KMS-11 (cell line): ENCODE measurements at regions not wholly inside any gene's neighbourhood (a gene's known extent, or its start where the extent isn't known, plus 50 kb on each side); places are given as distances from the start of the nearest gene placed in this dataset.

Source experiments
- H2AFZ ChIP-seq: fragments of 200-600 bp; sonication (generic); 2 replicates; pipeline ENCODE4 v1.6.1; 2016; ENCODE audit warnings: antibody characterized with exemption, mixed run types, low read depth
- H3K27ac ChIP-seq: fragments of 200-600 bp; sonication (generic); 2 replicates; pipeline ENCODE4 v1.6.1; 2016; ENCODE audit warnings: mild to moderate bottlenecking, mixed run types
- H3K27me3 ChIP-seq: fragments of 200-600 bp; sonication (generic); 2 replicates; pipeline ENCODE4 v1.6.1; 2017; ENCODE audit warnings: mild to moderate bottlenecking, low read depth, mixed run types, moderate library complexity; ENCODE audit not compliant: insufficient read depth
- H3K36me3 ChIP-seq: fragments of 200-600 bp; sonication (generic); 2 replicates; pipeline ENCODE4 v1.6.1; 2017; ENCODE audit warnings: mild to moderate bottlenecking, mixed run types; ENCODE audit not compliant: insufficient read depth
- H3K4me1 ChIP-seq: fragments of 200-600 bp; sonication (generic); 2 replicates; pipeline ENCODE4 v1.6.1; 2016; ENCODE audit warnings: mild to moderate bottlenecking, low read depth, mixed run types; ENCODE audit not compliant: poor library complexity, severe bottlenecking
- H3K4me2 ChIP-seq: fragments of 200-600 bp; sonication (generic); 2 replicates; pipeline ENCODE4 v1.7.0; 2016; ENCODE audit warnings: mild to moderate bottlenecking, mixed run types
- H3K4me3 ChIP-seq: fragments of 200-600 bp; sonication (generic); IDR thresholded peaks from 2 replicates; pipeline ENCODE4 v1.6.1; 2017; ENCODE audit warnings: low read depth, low read length, mixed read lengths; ENCODE audit not compliant: insufficient read depth
- H3K79me2 ChIP-seq: fragments of 200-600 bp; sonication (generic); 2 replicates; pipeline ENCODE4 v1.6.1; 2016; ENCODE audit warnings: low read depth, mixed run types; ENCODE audit not compliant: insufficient read depth
- H3K9ac ChIP-seq: fragments of 200-600 bp; sonication (generic); 2 replicates; pipeline ENCODE4 v1.6.1; 2016; ENCODE audit warnings: mild to moderate bottlenecking, mixed run types
- H4K20me1 ChIP-seq: fragments of 200-600 bp; sonication (generic); 2 replicates; pipeline ENCODE4 v1.6.1; 2016; ENCODE audit warnings: mild to moderate bottlenecking, mixed run types; ENCODE audit not compliant: insufficient read depth
- TF ChIP-seq, protein P1 (sequence below): fragments of 200-600 bp; sonication (generic); conservative IDR thresholded peaks from 2 replicates; pipeline ENCODE4 v1.6.1; 2017; ENCODE audit warnings: low read depth, mild to moderate bottlenecking, antibody characterized with exemption, low read length, moderate library complexity, mixed read lengths

GRCh38 chr13:111650626-111651025, 330.2 kb downstream of the TEX29 start:
- Histone ChIP-seq H3K27ac (no peak overlapping the region), H3K79me2 (no peaks in the 10 kb centered on the region), H3K4me2 (no peak overlapping the region), H4K20me1 (no peaks in the 10 kb centered on the region), H3K9ac (no peak overlapping the region), H3K4me3 (no peak overlapping the region), H3K4me1 (no peaks in the 10 kb centered on the region), H3K36me3 (no peaks in the 10 kb centered on the region), H3K27me3 (no peaks in the 10 kb centered on the region; the same call in 1 of the 2 replicates), H2AFZ (no peak overlapping the region)
- TF ChIP-seq, protein P1, sequence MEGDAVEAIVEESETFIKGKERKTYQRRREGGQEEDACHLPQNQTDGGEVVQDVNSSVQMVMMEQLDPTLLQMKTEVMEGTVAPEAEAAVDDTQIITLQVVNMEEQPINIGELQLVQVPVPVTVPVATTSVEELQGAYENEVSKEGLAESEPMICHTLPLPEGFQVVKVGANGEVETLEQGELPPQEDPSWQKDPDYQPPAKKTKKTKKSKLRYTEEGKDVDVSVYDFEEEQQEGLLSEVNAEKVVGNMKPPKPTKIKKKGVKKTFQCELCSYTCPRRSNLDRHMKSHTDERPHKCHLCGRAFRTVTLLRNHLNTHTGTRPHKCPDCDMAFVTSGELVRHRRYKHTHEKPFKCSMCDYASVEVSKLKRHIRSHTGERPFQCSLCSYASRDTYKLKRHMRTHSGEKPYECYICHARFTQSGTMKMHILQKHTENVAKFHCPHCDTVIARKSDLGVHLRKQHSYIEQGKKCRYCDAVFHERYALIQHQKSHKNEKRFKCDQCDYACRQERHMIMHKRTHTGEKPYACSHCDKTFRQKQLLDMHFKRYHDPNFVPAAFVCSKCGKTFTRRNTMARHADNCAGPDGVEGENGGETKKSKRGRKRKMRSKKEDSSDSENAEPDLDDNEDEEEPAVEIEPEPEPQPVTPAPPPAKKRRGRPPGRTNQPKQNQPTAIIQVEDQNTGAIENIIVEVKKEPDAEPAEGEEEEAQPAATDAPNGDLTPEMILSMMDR: no peak

GRCh38 chr13:111652676-111653075, 332.2 kb downstream of the TEX29 start:
- H3K79me2 ChIP-seq: no peaks in the 10 kb centered on the region
- H3K9ac ChIP-seq: no peak overlapping the region
- TF ChIP-seq, protein P1: no peak
- no peak overlapping the region for H3K4me3 ChIP-seq
- no peak overlapping the region for H2AFZ ChIP-seq
- H4K20me1 ChIP-seq: no peaks in the 10 kb centered on the region
- no peak overlapping the region for H3K4me2 ChIP-seq
- H3K27me3 ChIP-seq: no peaks in the 10 kb centered on the region; the same call in 1 of the 2 replicates
- no peaks in the 10 kb centered on the region for H3K36me3 ChIP-seq
- H3K27ac ChIP-seq: no peak overlapping the region
- no peaks in the 10 kb centered on the region for H3K4me1 ChIP-seq

DNA sequence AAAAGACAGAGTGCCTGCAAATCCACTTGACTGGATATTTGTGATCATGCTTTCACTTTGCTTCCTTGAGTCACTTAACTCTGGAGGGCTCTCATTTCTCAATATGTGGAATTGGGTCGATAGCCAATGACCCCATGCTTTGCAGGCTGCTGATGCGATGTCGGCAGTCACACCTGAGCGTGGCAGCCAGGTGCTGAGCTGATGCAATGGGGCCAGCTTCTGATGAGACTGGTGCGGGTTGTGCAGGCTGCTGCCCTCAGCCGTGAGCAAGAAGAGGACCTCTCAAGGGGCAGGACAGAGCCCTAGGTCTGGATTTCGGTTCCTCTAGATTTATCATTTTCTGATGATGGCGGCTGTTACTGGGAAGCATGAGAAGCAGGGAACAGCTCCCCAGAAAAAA, 334.1 kb downstream of the TEX29 start:
- Histone ChIP-seq H3K27ac (no peak overlapping the region), H2AFZ (no peak overlapping the region), H3K9ac (no peak overlapping the region), H3K4me2 (no peak overlapping the region), H4K20me1 (no peaks in the 10 kb centered on the region), H3K36me3 (no peaks in the 10 kb centered on the region), H3K79me2 (no peaks in the 10 kb centered on the region), H3K4me1 (no peaks in the 10 kb centered on the region), H3K27me3 (no peaks in the 10 kb centered on the region; the same call in 1 of the 2 replicates), H3K4me3 (no peak overlapping the region)
- TF ChIP-seq, protein P1: no peak

DNA sequence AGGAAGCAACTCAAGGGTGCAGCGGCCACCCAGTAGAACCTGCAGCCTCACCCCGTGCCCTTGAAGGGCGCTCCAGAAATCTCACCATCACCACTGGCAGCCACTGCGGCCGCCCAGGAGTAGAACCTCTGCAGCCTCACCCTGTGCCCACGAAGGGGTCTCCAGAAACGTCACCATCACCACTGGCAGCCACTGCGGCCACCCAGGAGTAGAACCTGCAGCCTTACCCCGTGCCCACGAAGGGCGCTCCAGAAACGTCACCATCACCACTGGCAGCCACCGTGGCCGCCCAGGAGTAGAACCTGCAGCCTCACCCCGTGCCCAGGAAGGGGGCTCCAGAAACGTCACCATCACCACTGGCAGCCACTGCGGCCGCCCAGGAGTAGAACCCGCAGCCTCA, 336.0 kb downstream of the TEX29 start:
- H3K27ac ChIP-seq: no peak overlapping the region
- no peaks in the 10 kb centered on the region for H3K4me1 ChIP-seq
- no peak overlapping the region for H3K4me2 ChIP-seq
- H3K36me3 ChIP-seq: no peaks in the 10 kb centered on the region
- TF ChIP-seq, protein P1: no peak
- H4K20me1 ChIP-seq: no peaks in the 10 kb centered on the region
- no peaks in the 10 kb centered on the region for H3K79me2 ChIP-seq
- H2AFZ ChIP-seq: no peak overlapping the region
- no peak overlapping the region for H3K4me3 ChIP-seq
- no peaks in the 10 kb centered on the region for H3K27me3 ChIP-seq
- H3K9ac ChIP-seq: no peak overlapping the region
